Motor neuron (in vitro differentiated cells): ENCODE measurements at regions not wholly inside any gene's neighbourhood (a gene's known extent, or its start where the extent isn't known, plus 50 kb on each side); places are given as distances from the start of the nearest gene placed in this dataset.
A peak's percentile ranks its signal among the peaks of the same experiment; 100 is the strongest.

Source experiments
- ATAC-seq, 8 experiments: fragments of 200-7000 bp; cut with Tn5 transposase; replicated peaks in 6 of 8; 2 replicates each; pipeline ENCODE4 v1.8.0; 2021; ENCODE audit warnings: mild to moderate bottlenecking in 8 of 8, moderate library complexity in 8 of 8
- H3K27ac ChIP-seq, 2 donors: fragments of 250-450 bp; sonication (Bioruptor Pico); 2 replicates each; pipeline ENCODE4 v1.9.0; 2021; ENCODE audit warnings: antibody characterized with exemption in 2 of 2, mild to moderate bottlenecking in 2 of 2, moderate library complexity in 1 of 2
- H3K4me1 ChIP-seq, 2 donors: fragments of 250-450 bp; sonication (Bioruptor Pico); replicated peaks in 1 of 2; 2 replicates each; pipeline ENCODE4 v1.6.1; 2021; ENCODE audit warnings: antibody characterized with exemption in 2 of 2, mild to moderate bottlenecking in 2 of 2, moderate library complexity in 1 of 2
- H3K4me3 ChIP-seq, 5 donors: fragments of 250-450 bp; sonication (Bioruptor Pico); 2 replicates each; pipeline ENCODE4 v1.9.0; 2021; ENCODE audit warnings: antibody characterized with exemption in 5 of 5, mild to moderate bottlenecking in 5 of 5, moderate library complexity in 4 of 5
- WGBS, 10 experiments: fragments of 450-650 bp; shearing (Covaris generic); methylation state at CpG; one replicate each; pipeline ENCODE4 v1.0.0; 2022; 5-methylcytosine and 5-hydroxymethylcytosine counted together
- in situ Hi-C, 9 experiments: fragments of 400-800 bp; cut with MboI; loops; one replicate each; pipeline ENCODE4 v1.15.0; 2021; ENCODE audit warnings: low sequenced_read_pairs in 9 of 9, low pct_unique_long_range_greater_than_20kb in 2 of 9; ENCODE audit not compliant: unreplicated experiment in 9 of 9

GRCh38 chr11:109804911-109805310, 288.3 kb upstream of the ZC3H12C start:
- Histone ChIP-seq H3K27ac (no peak overlapping the region), H3K4me1 (no peaks in the 10 kb centered on the region), H3K4me3 (no peak overlapping the region)
- 100% methylated on average over 1 of the region's 1 CpG; no CpG with 5 or more reads in 8 of the 10 experiments for WGBS, 10 experiments
- in situ Hi-C loops: no loop called here
- no peak for ATAC-seq

- WGBS, 10 experiments: 0 to 100% (median 25%) methylated on average over 1 of the region's 1 CpG; no CpG with 5 or more reads in 1 of the 10 experiments
- no peak for ATAC-seq
- H3K27ac ChIP-seq: no peak overlapping the region
- H3K4me3 ChIP-seq: no peak overlapping the region
- in situ Hi-C loops: no loop called here
- H3K4me1 ChIP-seq: no peaks in the 10 kb centered on the region
These were observed 287.0 kb upstream of the ZC3H12C start for GRCh38 chr11:109806205-109806604.

GRCh38 chr11:109808569-109808968, 284.6 kb upstream of the ZC3H12C start:
- H3K4me1 ChIP-seq: no peaks in the 10 kb centered on the region
- no peak overlapping the region for H3K27ac ChIP-seq
- H3K4me3 ChIP-seq: no peak overlapping the region
- ATAC-seq: peak in 2 of 8 experiments; percentile 43 to 45
- in situ Hi-C loops: no loop called here
- 0 to 100% (median 83%) methylated on average over 1 of the region's 1 CpG; no CpG with 5 or more reads in 1 of the 10 experiments for WGBS, 10 experiments

- H3K4me3 ChIP-seq: no peak overlapping the region
- H3K27ac ChIP-seq: no peak overlapping the region
- peaks cover 2 to 10% of the 10 kb centered on the region in 2 donors for H3K4me1 ChIP-seq
- in situ Hi-C loops: no loop called here
- ATAC-seq: peak in 3 of 8 experiments; percentile 26 to 83 (median 72)
- WGBS, 10 experiments: 0 to 100% (median 33%) methylated on average over 1 to 2 of the region's 2 CpGs; no CpG with 5 or more reads in 1 of the 10 experiments
These were observed 278.4 kb upstream of the ZC3H12C start for GRCh38 chr11:109814824-109815223.

- H3K4me1 ChIP-seq: peaks cover 2 to 10% of the 10 kb centered on the region in 2 donors
- H3K4me3 ChIP-seq: no peak overlapping the region
- WGBS, 10 experiments: 30 to 100% (median 69%) methylated on average over 1 to 3 of the region's 4 CpGs; no CpG with 5 or more reads in 1 of the 10 experiments
- in situ Hi-C loops: no loop called here
- no peak overlapping the region for H3K27ac ChIP-seq
- ATAC-seq: peak in 2 of 8 experiments; percentile 16 to 79
These were observed 277.6 kb upstream of the ZC3H12C start for GRCh38 chr11:109815500-109816150.

- no peak for ATAC-seq
- in situ Hi-C loops: no loop called here
- H3K4me1 ChIP-seq: peaks cover 10 to 15% of the 10 kb centered on the region in 2 donors
- no peak overlapping the region for H3K27ac ChIP-seq
- WGBS, 10 experiments: 22 to 98% (median 89%) methylated on average over 3 to 10 of the region's 10 CpGs
- H3K4me3 ChIP-seq: no peak overlapping the region
These were observed 274.9 kb upstream of the ZC3H12C start for GRCh38 chr11:109818290-109818689.

GRCh38 chr11:109819410-109819809, 273.8 kb upstream of the ZC3H12C start:
- WGBS, 10 experiments: 0 to 53% (median 14%) methylated on average over 1 to 3 of the region's 3 CpGs; no CpG with 5 or more reads in 4 of the 10 experiments
- Histone ChIP-seq H3K4me1 (peaks cover 10 to 15% of the 10 kb centered on the region in 2 donors), H3K27ac (no peak overlapping the region), H3K4me3 (no peak overlapping the region)
- in situ Hi-C loops: no loop called here
- peak in 2 of 8 experiments; percentile 7 to 44 for ATAC-seq

GRCh38 chr11:109821511-109821910, 271.7 kb upstream of the ZC3H12C start:
- Histone ChIP-seq H3K4me3 (no peak overlapping the region), H3K4me1 (peaks cover 5 to 8% of the 10 kb centered on the region in 2 donors), H3K27ac (no peak overlapping the region)
- peak in 1 of 8 experiments; percentile 72 for ATAC-seq
- 12 to 100% (median 93%) methylated on average over 1 to 2 of the region's 2 CpGs; no CpG with 5 or more reads in 1 of the 10 experiments for WGBS, 10 experiments
- in situ Hi-C loops: no loop called here

- H3K4me1 ChIP-seq: peaks cover 5 to 8% of the 10 kb centered on the region in 2 donors
- in situ Hi-C loops: no loop called here
- WGBS, 10 experiments: 15 to 100% (median 74%) methylated on average over 1 to 5 of the region's 6 CpGs; no CpG with 5 or more reads in 1 of the 10 experiments
- H3K4me3 ChIP-seq: no peak overlapping the region
- H3K27ac ChIP-seq: no peak overlapping the region
- ATAC-seq: peak in 3 of 8 experiments; percentile 70 to 82 (median 73)
These were observed 270.6 kb upstream of the ZC3H12C start for GRCh38 chr11:109822436-109823102.

GRCh38 chr11:109828387-109828786, 264.8 kb upstream of the ZC3H12C start:
- WGBS, 10 experiments: 0 to 71% (median 20%) methylated on average over 1 of the region's 1 CpG; no CpG with 5 or more reads in 2 of the 10 experiments
- Histone ChIP-seq H3K4me3 (no peak overlapping the region), H3K4me1 (no peaks in the 10 kb centered on the region), H3K27ac (no peak overlapping the region)
- in situ Hi-C loops: no loop called here
- peak in 3 of 8 experiments; percentile 41 to 90 (median 54) for ATAC-seq

GRCh38 chr11:109838026-109838425, 255.2 kb upstream of the ZC3H12C start:
- ATAC-seq: peak in 3 of 8 experiments; percentile 57 to 67 (median 67)
- in situ Hi-C loops: no loop called here
- 0 to 87% (median 47%) methylated on average over 1 to 4 of the region's 4 CpGs; no CpG with 5 or more reads in 2 of the 10 experiments for WGBS, 10 experiments
- Histone ChIP-seq H3K4me1 (peaks cover 0 to 5% of the 10 kb centered on the region in 2 donors), H3K4me3 (no peak overlapping the region), H3K27ac (no peak overlapping the region)

GRCh38 chr11:109845437-109845836, 247.8 kb upstream of the ZC3H12C start:
- peak in 2 of 8 experiments; percentile 47 to 66 for ATAC-seq
- in situ Hi-C loops: no loop called here
- H3K4me3 ChIP-seq: no peak overlapping the region
- 0 to 100% (median 44%) methylated on average over 1 of the region's 1 CpG; no CpG with 5 or more reads in 2 of the 10 experiments for WGBS, 10 experiments
- no peak overlapping the region for H3K27ac ChIP-seq
- peaks cover 6 to 16% of the 10 kb centered on the region in 2 donors for H3K4me1 ChIP-seq

- 0 to 78% (median 31%) methylated on average over 1 of the region's 1 CpG; no CpG with 5 or more reads in 4 of the 10 experiments for WGBS, 10 experiments
- Histone ChIP-seq H3K4me3 (no peak overlapping the region), H3K27ac (no peak overlapping the region), H3K4me1 (peaks cover 6 to 16% of the 10 kb centered on the region in 2 donors)
- ATAC-seq: peak in 4 of 8 experiments; percentile 37 to 54 (median 44)
- in situ Hi-C loops: no loop called here
These were observed 245.6 kb upstream of the ZC3H12C start for GRCh38 chr11:109847621-109848020.
